Panc1 (cell line): ENCODE measurements at regions not wholly inside any gene's neighbourhood (a gene's known extent, or its start where the extent isn't known, plus 50 kb on each side); places are given as distances from the start of the nearest gene placed in this dataset.

Source experiments
- ATAC-seq: fragments of 200-7000 bp; cut with Tn5 transposase; 2 replicates; pipeline ENCODE4 v1.9.1; 2020; ENCODE audit warnings: mild to moderate bottlenecking, moderate library complexity
- BruUV-seq: library from RNA; stranded (reverse); fragments of 400-500 nt; replicated peaks from 2 replicates; lab custom pipeline; 2021; lab: Mats Ljungman, UMichigan
- CTCF ChIA-PET: fragments of 300-600 bp; sonication (Branson Sonifier 250); formaldehyde crosslinking; loops from one replicate; lab custom pipeline; 2022; ENCODE audit warnings: antibody characterized with exemption; lab: Charles Lee
- POLR2A ChIA-PET: fragments of 300-600 bp; sonication (Branson Sonifier 250); formaldehyde crosslinking; loops from one replicate; lab custom pipeline; 2022; ENCODE audit warnings: antibody characterized with exemption; lab: Charles Lee
- DNase-seq: peaks from one replicate; pipeline ENCODE4 v3.0.0-alpha.2; 2010; ENCODE audit warnings: low read depth, low spot score
- H3K27ac ChIP-seq: 2 replicates; pipeline ENCODE4 v1.5.1; 2011; ENCODE audit warnings: mild to moderate bottlenecking, low read length, inconsistent platforms
- H3K27me3 ChIP-seq: fragments of 200-500 bp; sonication (Bioruptor generic); 2 replicates; pipeline ENCODE4 v1.6.0; 2014; ENCODE audit warnings: low read length, inconsistent platforms; ENCODE audit not compliant: control insufficient read depth, insufficient read depth
- H3K36me3 ChIP-seq: fragments of 200-500 bp; sonication (Bioruptor generic); 2 replicates; pipeline ENCODE4 v1.5.1; 2014; ENCODE audit warnings: inconsistent platforms, mild to moderate bottlenecking, low read length, moderate library complexity; ENCODE audit not compliant: control insufficient read depth, insufficient read depth
- H3K4me1 ChIP-seq: 2 replicates; pipeline ENCODE4 v1.5.1; 2011; ENCODE audit warnings: inconsistent platforms, mild to moderate bottlenecking, low read length, moderate library complexity; ENCODE audit not compliant: control insufficient read depth, insufficient read depth
- H3K4me3 ChIP-seq, 2 experiments: 2 replicates each; pipeline ENCODE4 v1.5.1; 2011 to 2012; ENCODE audit warnings: low read depth in 2 of 2, low read length in 2 of 2, mild to moderate bottlenecking in 2 of 2, inconsistent platforms in 1 of 2, moderate library complexity in 1 of 2
- H3K9me3 ChIP-seq: fragments of 200-500 bp; sonication (Bioruptor generic); 2 replicates; pipeline ENCODE4 v1.5.1; 2014; ENCODE audit warnings: low read depth, mild to moderate bottlenecking, inconsistent platforms, low read length, moderate library complexity; ENCODE audit not compliant: control insufficient read depth, insufficient read depth
- POLR2AphosphoS5 ChIP-seq: IDR thresholded peaks from 2 replicates; pipeline ENCODE4 v1.6.1; 2012; ENCODE audit warnings: mild to moderate bottlenecking, low read depth, low read length, moderate library complexity
- SIN3A ChIP-seq: IDR thresholded peaks from 2 replicates; pipeline ENCODE4 v1.6.1; 2012; ENCODE audit warnings: low read depth, mild to moderate bottlenecking, low read length, moderate library complexity, borderline replicate concordance; ENCODE audit not compliant: insufficient read depth
- TCF7L2 ChIP-seq: IDR thresholded peaks from 2 replicates; pipeline ENCODE4 v1.6.1; 2011; ENCODE audit warnings: mild to moderate bottlenecking, low read depth, low read length, inconsistent platforms
- in situ Hi-C: cut with HindIII; loops from 2 replicates; pipeline ENCODE4 v1.10.0; 2016; ENCODE audit warnings: low sequenced_read_pairs, low pct_unique_long_range_greater_than_20kb
- intact Hi-C: fragments of 100-400 bp; cut with micrococcal nuclease; formaldehyde crosslinking; loops from one replicate; pipeline ENCODE4 v1.10.0; 2022; ENCODE audit not compliant: unreplicated experiment
- TF ChIP-seq, protein P1 (sequence below): fragments of 450-650 bp; IDR thresholded peaks from 2 replicates; pipeline ENCODE4 v1.5.1; 2017; ENCODE audit warnings: mild to moderate bottlenecking
- TF ChIP-seq, protein P2 (sequence below), 2 experiments: IDR thresholded peaks; 2 replicates each; pipeline ENCODE4 v1.6.1; 2011 to 2012; ENCODE audit warnings: low read depth in 2 of 2, control low read depth in 1 of 2, low read length in 1 of 2, mild to moderate bottlenecking in 1 of 2, moderate library complexity in 1 of 2; ENCODE audit not compliant: insufficient read depth in 1 of 2

DNA sequence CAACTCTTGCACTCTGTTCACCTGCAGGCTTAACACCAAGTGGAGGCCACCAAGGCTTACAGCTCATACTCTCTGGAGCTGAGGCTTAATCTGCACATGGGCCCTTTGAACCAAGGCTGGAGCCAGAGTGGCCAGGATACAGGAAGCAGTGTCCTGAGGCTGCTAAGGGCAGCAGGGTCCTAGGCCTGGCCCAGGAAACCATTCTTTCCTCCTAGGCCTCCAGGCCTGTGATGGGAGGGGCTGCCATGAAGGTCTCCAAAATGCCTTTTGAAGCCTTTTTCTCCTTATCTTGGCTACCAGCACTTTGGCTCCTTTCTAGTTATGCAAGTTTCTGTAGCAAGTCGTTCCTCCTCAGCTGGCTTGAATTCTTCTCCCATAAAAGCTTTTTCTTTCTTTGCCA lies 68.0 kb upstream of the GNAI1 start:
- POLR2A ChIA-PET: no interaction called here

DNA sequence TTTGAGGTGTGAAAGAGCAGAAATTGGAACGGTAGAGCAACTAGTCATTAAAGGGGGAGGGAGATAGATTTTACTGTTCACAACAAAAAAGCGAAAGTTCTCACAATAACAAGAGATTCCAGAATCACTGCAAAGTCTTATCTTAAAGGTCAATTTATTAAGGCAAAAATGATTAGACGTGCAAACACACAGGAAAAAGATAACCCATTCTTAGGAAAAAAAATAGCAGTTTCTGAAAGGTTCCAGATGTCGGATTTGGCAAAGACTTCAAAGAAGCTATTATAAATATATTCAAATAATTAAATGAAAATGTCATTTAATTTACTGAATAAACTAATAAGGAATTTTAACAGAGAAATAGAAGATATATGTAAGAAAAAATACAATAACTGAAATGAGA lies 70.8 kb upstream of the GNAI1 start:
- Histone ChIP-seq H3K36me3 (no peaks in the 10 kb centered on the region), H3K27ac (no peak overlapping the region), H3K9me3 (no peaks in the 10 kb centered on the region), H3K4me3 (no peak overlapping the region), H3K27me3 (no peaks in the 10 kb centered on the region), H3K4me1 (no peaks in the 10 kb centered on the region)
- ChIA-PET POLR2A (no interaction called here), CTCF (interaction anchor here (0.6 kb wide), 2 partner anchors 326 to 783 kb away, joined by 6 to 12 read pairs; no protein-coding TSS in a partner anchor)
- ATAC-seq (no peak), DNase-seq (no peak)
- in situ Hi-C loops (no loop called here), intact Hi-C loops (no loop called here)
- BruUV-seq: no TSS peak
- TF ChIP-seq, protein P1, sequence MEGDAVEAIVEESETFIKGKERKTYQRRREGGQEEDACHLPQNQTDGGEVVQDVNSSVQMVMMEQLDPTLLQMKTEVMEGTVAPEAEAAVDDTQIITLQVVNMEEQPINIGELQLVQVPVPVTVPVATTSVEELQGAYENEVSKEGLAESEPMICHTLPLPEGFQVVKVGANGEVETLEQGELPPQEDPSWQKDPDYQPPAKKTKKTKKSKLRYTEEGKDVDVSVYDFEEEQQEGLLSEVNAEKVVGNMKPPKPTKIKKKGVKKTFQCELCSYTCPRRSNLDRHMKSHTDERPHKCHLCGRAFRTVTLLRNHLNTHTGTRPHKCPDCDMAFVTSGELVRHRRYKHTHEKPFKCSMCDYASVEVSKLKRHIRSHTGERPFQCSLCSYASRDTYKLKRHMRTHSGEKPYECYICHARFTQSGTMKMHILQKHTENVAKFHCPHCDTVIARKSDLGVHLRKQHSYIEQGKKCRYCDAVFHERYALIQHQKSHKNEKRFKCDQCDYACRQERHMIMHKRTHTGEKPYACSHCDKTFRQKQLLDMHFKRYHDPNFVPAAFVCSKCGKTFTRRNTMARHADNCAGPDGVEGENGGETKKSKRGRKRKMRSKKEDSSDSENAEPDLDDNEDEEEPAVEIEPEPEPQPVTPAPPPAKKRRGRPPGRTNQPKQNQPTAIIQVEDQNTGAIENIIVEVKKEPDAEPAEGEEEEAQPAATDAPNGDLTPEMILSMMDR: no peak
- TF ChIP-seq TCF7L2 (no peak), SIN3A (no peak), POLR2AphosphoS5 (no peak)
- TF ChIP-seq, protein P2, sequence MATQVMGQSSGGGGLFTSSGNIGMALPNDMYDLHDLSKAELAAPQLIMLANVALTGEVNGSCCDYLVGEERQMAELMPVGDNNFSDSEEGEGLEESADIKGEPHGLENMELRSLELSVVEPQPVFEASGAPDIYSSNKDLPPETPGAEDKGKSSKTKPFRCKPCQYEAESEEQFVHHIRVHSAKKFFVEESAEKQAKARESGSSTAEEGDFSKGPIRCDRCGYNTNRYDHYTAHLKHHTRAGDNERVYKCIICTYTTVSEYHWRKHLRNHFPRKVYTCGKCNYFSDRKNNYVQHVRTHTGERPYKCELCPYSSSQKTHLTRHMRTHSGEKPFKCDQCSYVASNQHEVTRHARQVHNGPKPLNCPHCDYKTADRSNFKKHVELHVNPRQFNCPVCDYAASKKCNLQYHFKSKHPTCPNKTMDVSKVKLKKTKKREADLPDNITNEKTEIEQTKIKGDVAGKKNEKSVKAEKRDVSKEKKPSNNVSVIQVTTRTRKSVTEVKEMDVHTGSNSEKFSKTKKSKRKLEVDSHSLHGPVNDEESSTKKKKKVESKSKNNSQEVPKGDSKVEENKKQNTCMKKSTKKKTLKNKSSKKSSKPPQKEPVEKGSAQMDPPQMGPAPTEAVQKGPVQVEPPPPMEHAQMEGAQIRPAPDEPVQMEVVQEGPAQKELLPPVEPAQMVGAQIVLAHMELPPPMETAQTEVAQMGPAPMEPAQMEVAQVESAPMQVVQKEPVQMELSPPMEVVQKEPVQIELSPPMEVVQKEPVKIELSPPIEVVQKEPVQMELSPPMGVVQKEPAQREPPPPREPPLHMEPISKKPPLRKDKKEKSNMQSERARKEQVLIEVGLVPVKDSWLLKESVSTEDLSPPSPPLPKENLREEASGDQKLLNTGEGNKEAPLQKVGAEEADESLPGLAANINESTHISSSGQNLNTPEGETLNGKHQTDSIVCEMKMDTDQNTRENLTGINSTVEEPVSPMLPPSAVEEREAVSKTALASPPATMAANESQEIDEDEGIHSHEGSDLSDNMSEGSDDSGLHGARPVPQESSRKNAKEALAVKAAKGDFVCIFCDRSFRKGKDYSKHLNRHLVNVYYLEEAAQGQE (IDR thresholded peaks at IDR 0.05; ENCODE audit: insufficient read depth in 1 of 2, low read depth in 2 of 2, low read length in 1 of 2): no peak

More for the DNA sequence above, 68.0 kb upstream of the GNAI1 start:
- ATAC-seq (no peak), DNase-seq (no peak)
- Histone ChIP-seq H3K27ac (no peak overlapping the region), H3K4me3 (no peak overlapping the region), H3K27me3 (no peaks in the 10 kb centered on the region), H3K9me3 (no peaks in the 10 kb centered on the region), H3K36me3 (no peaks in the 10 kb centered on the region), H3K4me1 (no peaks in the 10 kb centered on the region)
- intact Hi-C loops: no loop called here
- in situ Hi-C loops: no loop called here
- CTCF ChIA-PET: no interaction called here
- TF ChIP-seq POLR2AphosphoS5 (no peak), SIN3A (no peak)
- TF ChIP-seq, protein P2 (IDR thresholded peaks at IDR 0.05; ENCODE audit: insufficient read depth in 1 of 2, low read depth in 2 of 2, low read length in 1 of 2): no peak
- TF ChIP-seq, protein P1: no peak
- BruUV-seq: no TSS peak
